GM23338 (cell line): ENCODE measurements at regions not wholly inside any gene's neighbourhood (a gene's known extent, or its start where the extent isn't known, plus 50 kb on each side); places are given as distances from the start of the nearest gene placed in this dataset.

Source experiments
- ATAC-seq: fragments of 200-7000 bp; cut with Tn5 transposase; 3 replicates; pipeline ENCODE4 v1.9.1; 2020
- DNase-seq: peaks from one replicate; pipeline ENCODE4 v3.0.0-alpha.2; 2015; ENCODE audit warnings: low spot score
- H2AFZ ChIP-seq: fragments of 200-600 bp; sonication (generic); 2 replicates; pipeline ENCODE4 v1.8.0; 2016; ENCODE audit warnings: antibody characterized with exemption, mild to moderate bottlenecking, moderate library complexity
- H3F3A ChIP-seq: fragments of 200-600 bp; sonication (generic); replicated peaks from 2 replicates; pipeline ENCODE4 v1.8.0; 2017; ENCODE audit warnings: antibody characterized with exemption, mixed run types, low read depth
- H3K27ac ChIP-seq: fragments of 200-600 bp; sonication (generic); 2 replicates; pipeline ENCODE4 v1.6.1; 2016; ENCODE audit warnings: low read depth
- H3K27me3 ChIP-seq: fragments of 200-600 bp; sonication (generic); 2 replicates; pipeline ENCODE4 v1.8.0; 2016; ENCODE audit warnings: mild to moderate bottlenecking, mixed run types, moderate library complexity; ENCODE audit not compliant: insufficient read depth
- H3K36me3 ChIP-seq: fragments of 200-600 bp; sonication (generic); 2 replicates; pipeline ENCODE4 v1.8.0; 2016; ENCODE audit warnings: mild to moderate bottlenecking; ENCODE audit not compliant: insufficient read depth
- H3K4me1 ChIP-seq: fragments of 200-600 bp; sonication (generic); 2 replicates; pipeline ENCODE4 v1.8.0; 2016; ENCODE audit warnings: mild to moderate bottlenecking, moderate library complexity; ENCODE audit not compliant: insufficient read depth
- H3K4me2 ChIP-seq: fragments of 200-600 bp; sonication (generic); 2 replicates; pipeline ENCODE4 v1.7.1; 2017; ENCODE audit warnings: mixed run types
- H3K4me3 ChIP-seq: fragments of 200-600 bp; sonication (generic); 2 replicates; pipeline ENCODE4 v1.6.1; 2016; ENCODE audit warnings: mixed run types
- H3K79me2 ChIP-seq: fragments of 200-600 bp; sonication (generic); replicated peaks from 2 replicates; pipeline ENCODE4 v1.8.0; 2017; ENCODE audit warnings: mild to moderate bottlenecking; ENCODE audit not compliant: insufficient read depth
- H3K9me2 ChIP-seq: fragments of 200-600 bp; sonication (generic); 2 replicates; pipeline ENCODE4 v1.8.0; 2017; ENCODE audit not compliant: insufficient read depth
- H4K20me1 ChIP-seq: fragments of 200-600 bp; sonication (generic); replicated peaks from 2 replicates; pipeline ENCODE4 v1.8.0; 2017; ENCODE audit warnings: mild to moderate bottlenecking; ENCODE audit not compliant: insufficient read depth
- H3K27ac Mint-ChIP-seq: 2 replicates; pipeline ENCODE4 v1.8.0; 2020; ENCODE audit warnings: inconsistent platforms, mild to moderate bottlenecking, moderate library complexity, mixed read lengths
- H3K27me3 Mint-ChIP-seq: 3 replicates; pipeline ENCODE4 v1.8.0; 2022; ENCODE audit warnings: low read depth, mild to moderate bottlenecking, moderate library complexity, mixed read lengths, inconsistent platforms; ENCODE audit not compliant: insufficient read depth, poor library complexity
- H3K36me3 Mint-ChIP-seq: 3 replicates; pipeline ENCODE4 v1.8.0; 2021; ENCODE audit warnings: low read depth, mild to moderate bottlenecking, inconsistent platforms, moderate library complexity, mixed read lengths
- H3K4me1 Mint-ChIP-seq: 3 replicates; pipeline ENCODE4 v1.8.0; 2020; ENCODE audit warnings: mild to moderate bottlenecking, inconsistent platforms, mixed read lengths
- H3K4me3 Mint-ChIP-seq: 3 replicates; pipeline ENCODE4 v1.8.0; 2021; ENCODE audit warnings: moderate library complexity, mild to moderate bottlenecking, inconsistent platforms, mixed read lengths
- H3K9me3 Mint-ChIP-seq: 3 replicates; pipeline ENCODE4 v1.8.0; 2020; ENCODE audit warnings: moderate library complexity, mild to moderate bottlenecking, inconsistent platforms, mixed read lengths
- CREB1 ChIP-seq: fragments of 250-450 bp; sonication (Bioruptor Pico); IDR thresholded peaks from 2 replicates; pipeline ENCODE4 v1.5.0; 2020; ENCODE audit warnings: low read depth, mild to moderate bottlenecking, moderate library complexity
- ETS1 ChIP-seq: IDR thresholded peaks from 2 replicates; pipeline ENCODE4 v1.6.1; 2016; ENCODE audit warnings: antibody characterized with exemption
- EZH2 ChIP-seq: fragments of 200-600 bp; sonication (generic); IDR thresholded peaks from one replicate; pipeline ENCODE4 v1.8.0; 2017; ENCODE audit warnings: antibody characterized with exemption, mild to moderate bottlenecking, low read depth; ENCODE audit not compliant: unreplicated experiment
- EZH2phosphoT487 ChIP-seq: fragments of 200-600 bp; sonication (generic); IDR thresholded peaks from one replicate; pipeline ENCODE4 v1.8.1; 2018; ENCODE audit warnings: antibody characterized with exemption; ENCODE audit not compliant: unreplicated experiment
- NANOG ChIP-seq: IDR thresholded peaks from 2 replicates; pipeline ENCODE4 v1.6.1; 2016; ENCODE audit warnings: antibody characterized with exemption, borderline replicate concordance
- REST ChIP-seq: IDR thresholded peaks from one replicate; pipeline ENCODE4 v1.6.1; 2018; ENCODE audit warnings: antibody characterized with exemption; ENCODE audit not compliant: unreplicated experiment
- ZNF114 ChIP-seq: fragments of 250-450 bp; sonication (Bioruptor Pico); IDR thresholded peaks from 2 replicates; pipeline ENCODE4 v1.5.0; 2020; ENCODE audit warnings: mild to moderate bottlenecking, moderate library complexity
- ZNF462 ChIP-seq: fragments of 250-450 bp; sonication (Bioruptor Pico); IDR thresholded peaks from 2 replicates; pipeline ENCODE4 v1.5.0; 2020; ENCODE audit warnings: mild to moderate bottlenecking, moderate library complexity

- TF ChIP-seq ZNF462 (CRISPR knock-in tag): no peak
- TF ChIP-seq CREB1 (CRISPR knock-in tag): no peak
Observed at GRCh38 chr16:65617421-65617820, 495.6 kb upstream of the CDH11 start (continued).

- no peaks in the 10 kb centered on the region for H3K36me3 ChIP-seq
- H3K27me3 ChIP-seq: no peaks in the 10 kb centered on the region
- H3F3A ChIP-seq: no peaks in the 10 kb centered on the region
- TF ChIP-seq ETS1 (no peak), REST (no peak), CREB1 (CRISPR knock-in tag) (no peak), NANOG (no peak), ZNF114 (CRISPR knock-in tag) (no peak), EZH2 (no peak), EZH2phosphoT487 (no peak)
- no peaks in the 10 kb centered on the region for H3K4me1 ChIP-seq
- no peak overlapping the region for H2AFZ ChIP-seq
- no peaks in the 10 kb centered on the region for H3K36me3 Mint-ChIP-seq
- no peaks in the 10 kb centered on the region; the same call in 1 of the 2 replicates for H3K9me2 ChIP-seq
- H3K4me3 Mint-ChIP-seq: no peak overlapping the region
- no peak overlapping the region for H3K4me3 ChIP-seq
- no peak overlapping the region for H3K27ac ChIP-seq
- ATAC-seq: no peak
- H3K4me2 ChIP-seq: no peak overlapping the region
- H3K79me2 ChIP-seq: no peaks in the 10 kb centered on the region
- H3K27me3 Mint-ChIP-seq: no peaks in the 10 kb centered on the region
- no peaks in the 10 kb centered on the region for H3K9me3 Mint-ChIP-seq
- no peak for DNase-seq
- no peaks in the 10 kb centered on the region for H4K20me1 ChIP-seq
- H3K4me1 Mint-ChIP-seq: peaks cover 3% of the 10 kb centered on the region; the same call in 2 of the 3 replicates
- no peak overlapping the region for H3K27ac Mint-ChIP-seq
Observed at GRCh38 chr16:65608455-65608854, 486.6 kb upstream of the CDH11 start.
